Testis (tissue), 2 donors: ENCODE measurements at regions not wholly inside any gene's neighbourhood (a gene's known extent, or its start where the extent isn't known, plus 50 kb on each side); places are given as distances from the start of the nearest gene placed in this dataset.

Source experiments
- POLR2A ChIP-seq: fragments of 450-650 bp; IDR thresholded peaks from one replicate; pipeline ENCODE4 v1.6.1; 2017; ENCODE audit warnings: antibody characterized with exemption, mild to moderate bottlenecking, moderate library complexity
- TF ChIP-seq, protein P1 (sequence below), 3 experiments: fragments of 450-650 bp in 2 of 3; fragments of 200-600 bp in 1 of 3; sonication (generic) in 1 of 3; IDR thresholded peaks; one replicate each; pipeline ENCODE4 v1.5.1; 2016 to 2019; ENCODE audit warnings: antibody characterized with exemption in 3 of 3, mild to moderate bottlenecking in 2 of 3, moderate library complexity in 1 of 3

DNA sequence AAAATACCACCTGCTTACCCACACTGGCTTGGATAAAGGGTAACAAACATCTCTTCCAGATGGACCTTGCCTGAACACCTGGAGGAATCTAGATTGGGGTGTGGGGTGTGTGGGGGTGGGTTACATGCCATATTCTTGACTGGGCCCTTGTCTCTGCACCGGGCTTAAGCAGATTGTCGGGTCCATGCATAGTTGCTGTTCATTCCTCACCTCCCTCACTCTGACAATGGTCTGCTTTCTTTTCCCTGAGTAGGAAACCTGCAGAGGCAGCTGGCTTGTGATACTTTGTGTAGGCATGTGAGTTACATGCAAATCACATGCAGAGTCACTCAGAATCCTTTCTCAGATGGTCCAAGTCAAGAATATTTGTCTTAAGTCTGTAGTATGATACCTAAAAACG, 112.8 kb upstream of the GLS start:
- TF ChIP-seq, protein P1, sequence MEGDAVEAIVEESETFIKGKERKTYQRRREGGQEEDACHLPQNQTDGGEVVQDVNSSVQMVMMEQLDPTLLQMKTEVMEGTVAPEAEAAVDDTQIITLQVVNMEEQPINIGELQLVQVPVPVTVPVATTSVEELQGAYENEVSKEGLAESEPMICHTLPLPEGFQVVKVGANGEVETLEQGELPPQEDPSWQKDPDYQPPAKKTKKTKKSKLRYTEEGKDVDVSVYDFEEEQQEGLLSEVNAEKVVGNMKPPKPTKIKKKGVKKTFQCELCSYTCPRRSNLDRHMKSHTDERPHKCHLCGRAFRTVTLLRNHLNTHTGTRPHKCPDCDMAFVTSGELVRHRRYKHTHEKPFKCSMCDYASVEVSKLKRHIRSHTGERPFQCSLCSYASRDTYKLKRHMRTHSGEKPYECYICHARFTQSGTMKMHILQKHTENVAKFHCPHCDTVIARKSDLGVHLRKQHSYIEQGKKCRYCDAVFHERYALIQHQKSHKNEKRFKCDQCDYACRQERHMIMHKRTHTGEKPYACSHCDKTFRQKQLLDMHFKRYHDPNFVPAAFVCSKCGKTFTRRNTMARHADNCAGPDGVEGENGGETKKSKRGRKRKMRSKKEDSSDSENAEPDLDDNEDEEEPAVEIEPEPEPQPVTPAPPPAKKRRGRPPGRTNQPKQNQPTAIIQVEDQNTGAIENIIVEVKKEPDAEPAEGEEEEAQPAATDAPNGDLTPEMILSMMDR (IDR thresholded peaks at IDR 0.05): no peak
- TF ChIP-seq POLR2A: no peak
